ENCODE measurements at regions not wholly inside any gene's neighbourhood (a gene's known extent, or its start where the extent isn't known, plus 50 kb on each side); places are given as distances from the start of the nearest gene placed in this dataset.

- TF ChIP-seq ZNF274 (IDR thresholded peaks at IDR 0.05; ENCODE audit: low read depth, low read length), result no peak
- Histone ChIP-seq H3K27me3 (ENCODE audit: insufficient read depth, insufficient read length) (no peaks in the 10 kb centered on the region), H3K36me3 (ENCODE audit: insufficient read depth, insufficient read length, low read length) (no peaks in the 10 kb centered on the region), H3K4me3 (ENCODE audit: insufficient read length, low read depth) (no peak overlapping the region), H3K9me3 (ENCODE audit: insufficient read depth, low read length) (no peaks in the 10 kb centered on the region), H3K4me1 (ENCODE audit: insufficient read depth, insufficient read length) (no peaks in the 10 kb centered on the region), H3K9ac (ENCODE audit: insufficient read length, low read depth) (no peak overlapping the region)
- DNase-seq (ENCODE audit: low read depth, low spot score), result no peak
Measured at GRCh38 chr4:111540671-111541070, 604.6 kb upstream of the FAM241A start.

- H3K27me3 ChIP-seq (ENCODE audit: insufficient read depth, insufficient read length), result no peaks in the 10 kb centered on the region
- no peaks in the 10 kb centered on the region for H3K36me3 ChIP-seq (ENCODE audit: insufficient read depth, insufficient read length, low read length)
- no peaks in the 10 kb centered on the region for H3K4me1 ChIP-seq (ENCODE audit: insufficient read depth, insufficient read length)
- no peak overlapping the region for H3K4me3 ChIP-seq (ENCODE audit: insufficient read length, low read depth)
- no peaks in the 10 kb centered on the region for H3K9me3 ChIP-seq (ENCODE audit: insufficient read depth, low read length)
- H3K9ac ChIP-seq (ENCODE audit: insufficient read length, low read depth), result no peak overlapping the region
- no peak for DNase-seq (ENCODE audit: low read depth, low spot score)
- TF ChIP-seq YY1 (IDR thresholded peaks at IDR 0.05; ENCODE audit: insufficient read depth, insufficient read length), result no peak
Measured at GRCh38 chr4:111542056-111542455, 603.2 kb upstream of the FAM241A start.

GRCh38 chr4:111546881-111547280 is 598.4 kb upstream of the FAM241A start:
- Histone ChIP-seq H3K4me3 (ENCODE audit: insufficient read length, low read depth) (no peak overlapping the region), H3K9ac (ENCODE audit: insufficient read length, low read depth) (no peak overlapping the region), H3K27me3 (ENCODE audit: insufficient read depth, insufficient read length) (no peaks in the 10 kb centered on the region), H3K4me1 (ENCODE audit: insufficient read depth, insufficient read length) (no peaks in the 10 kb centered on the region), H3K36me3 (ENCODE audit: insufficient read depth, insufficient read length, low read length) (no peaks in the 10 kb centered on the region), H3K9me3 (ENCODE audit: insufficient read depth, low read length) (no peaks in the 10 kb centered on the region)
- no peak for TF ChIP-seq SUZ12 (IDR thresholded peaks at IDR 0.05; ENCODE audit: extremely low read depth, insufficient read depth, insufficient read length)
- TF ChIP-seq ZNF274 (IDR thresholded peaks at IDR 0.05; ENCODE audit: low read depth, low read length), result no peak
- TF ChIP-seq YY1 (IDR thresholded peaks at IDR 0.05; ENCODE audit: insufficient read depth, insufficient read length), result no peak
- no peak for DNase-seq (ENCODE audit: low read depth, low spot score)

GRCh38 chr4:111556141-111556781 is 589.0 kb upstream of the FAM241A start:
- Histone ChIP-seq H3K9ac (ENCODE audit: insufficient read length, low read depth) (no peak overlapping the region), H3K4me1 (ENCODE audit: insufficient read depth, insufficient read length) (no peaks in the 10 kb centered on the region), H3K36me3 (ENCODE audit: insufficient read depth, insufficient read length, low read length) (no peaks in the 10 kb centered on the region), H3K9me3 (ENCODE audit: insufficient read depth, low read length) (no peaks in the 10 kb centered on the region), H3K4me3 (ENCODE audit: insufficient read length, low read depth) (no peak overlapping the region), H3K27me3 (ENCODE audit: insufficient read depth, insufficient read length) (no peaks in the 10 kb centered on the region)
- TF ChIP-seq SUZ12 (IDR thresholded peaks at IDR 0.05; ENCODE audit: extremely low read depth, insufficient read depth, insufficient read length) (no peak), ZNF274 (IDR thresholded peaks at IDR 0.05; ENCODE audit: low read depth, low read length) (no peak), YY1 (IDR thresholded peaks at IDR 0.05; ENCODE audit: insufficient read depth, insufficient read length) (no peak)
- DNase-seq (ENCODE audit: low read depth, low spot score), result no peak

- no peak overlapping the region for H3K9ac ChIP-seq (ENCODE audit: insufficient read length, low read depth)
- H3K4me3 ChIP-seq (ENCODE audit: insufficient read length, low read depth), result no peak overlapping the region
- no peaks in the 10 kb centered on the region for H3K36me3 ChIP-seq (ENCODE audit: insufficient read depth, insufficient read length, low read length)
- H3K4me1 ChIP-seq (ENCODE audit: insufficient read depth, insufficient read length), result no peaks in the 10 kb centered on the region
- no peaks in the 10 kb centered on the region for H3K27me3 ChIP-seq (ENCODE audit: insufficient read depth, insufficient read length)
- no peak for DNase-seq (ENCODE audit: low read depth, low spot score)
- no peaks in the 10 kb centered on the region for H3K9me3 ChIP-seq (ENCODE audit: insufficient read depth, low read length)
- TF ChIP-seq ZNF274 (IDR thresholded peaks at IDR 0.05; ENCODE audit: low read depth, low read length) (no peak), SUZ12 (IDR thresholded peaks at IDR 0.05; ENCODE audit: extremely low read depth, insufficient read depth, insufficient read length) (no peak), YY1 (IDR thresholded peaks at IDR 0.05; ENCODE audit: insufficient read depth, insufficient read length) (no peak)
Measured at GRCh38 chr4:111556851-111557250, 588.4 kb upstream of the FAM241A start.

GRCh38 chr4:111562826-111563225 is 582.4 kb upstream of the FAM241A start:
- TF ChIP-seq SUZ12 (IDR thresholded peaks at IDR 0.05; ENCODE audit: extremely low read depth, insufficient read depth, insufficient read length), result no peak
- TF ChIP-seq ZNF274 (IDR thresholded peaks at IDR 0.05; ENCODE audit: low read depth, low read length), result no peak
- no peak for TF ChIP-seq YY1 (IDR thresholded peaks at IDR 0.05; ENCODE audit: insufficient read depth, insufficient read length)
- no peak overlapping the region for H3K9ac ChIP-seq (ENCODE audit: insufficient read length, low read depth)
- no peak for DNase-seq (ENCODE audit: low read depth, low spot score)

GRCh38 chr4:111572470-111572869 is 572.8 kb upstream of the FAM241A start:
- H3K9ac ChIP-seq (ENCODE audit: insufficient read length, low read depth), result no peak overlapping the region
- H3K4me3 ChIP-seq (ENCODE audit: insufficient read length, low read depth), result no peak overlapping the region
- no peaks in the 10 kb centered on the region for H3K36me3 ChIP-seq (ENCODE audit: insufficient read depth, insufficient read length, low read length)
- TF ChIP-seq ZNF274 (IDR thresholded peaks at IDR 0.05; ENCODE audit: low read depth, low read length), result no peak
- no peak for TF ChIP-seq YY1 (IDR thresholded peaks at IDR 0.05; ENCODE audit: insufficient read depth, insufficient read length)
- no peak for TF ChIP-seq SUZ12 (IDR thresholded peaks at IDR 0.05; ENCODE audit: extremely low read depth, insufficient read depth, insufficient read length)
- DNase-seq (ENCODE audit: low read depth, low spot score), result no peak
- no peaks in the 10 kb centered on the region for H3K4me1 ChIP-seq (ENCODE audit: insufficient read depth, insufficient read length)
- no peaks in the 10 kb centered on the region for H3K27me3 ChIP-seq (ENCODE audit: insufficient read depth, insufficient read length)
- no peaks in the 10 kb centered on the region for H3K9me3 ChIP-seq (ENCODE audit: insufficient read depth, low read length)

More at GRCh38 chr4:111562826-111563225, 582.4 kb upstream of the FAM241A start:
- H3K27me3 ChIP-seq (ENCODE audit: insufficient read depth, insufficient read length), result no peaks in the 10 kb centered on the region
- no peaks in the 10 kb centered on the region for H3K36me3 ChIP-seq (ENCODE audit: insufficient read depth, insufficient read length, low read length)
- H3K4me3 ChIP-seq (ENCODE audit: insufficient read length, low read depth), result no peak overlapping the region
- peaks cover 4% of the 10 kb centered on the region; the same call in 1 of the 2 replicates for H3K9me3 ChIP-seq (ENCODE audit: insufficient read depth, low read length)
- no peaks in the 10 kb centered on the region for H3K4me1 ChIP-seq (ENCODE audit: insufficient read depth, insufficient read length)

All from NT2/D1 (cell line).